ENCODE measurements at regions not wholly inside any gene's neighbourhood (a gene's known extent, or its start where the extent isn't known, plus 50 kb on each side); places are given as distances from the start of the nearest gene placed in this dataset.
"Not testable (repeated sequence)": the region's sequence is repeated elsewhere in the genome, so short reads cannot be mapped to it uniquely, and the experiment has no call there.

GRCh38 chr14:106393742-106394141, 867.4 kb downstream of the TMEM121 start:
- DNase-seq: no peak

GRCh38 chr14:106395456-106396050, 869.2 kb downstream of the TMEM121 start:
- DNase-seq: no peak

GRCh38 chr14:106396999-106397398, 870.6 kb downstream of the TMEM121 start:
- no peak for DNase-seq

GRCh38 chr14:106398931-106399331, 872.5 kb downstream of the TMEM121 start:
- not testable (repeated sequence) for DNase-seq

GRCh38 chr14:106401316-106401715, 874.9 kb downstream of the TMEM121 start:
- DNase-seq: not testable (repeated sequence)

- DNase-seq: not testable (repeated sequence)
Measured at GRCh38 chr14:106410229-106410628, 883.8 kb downstream of the TMEM121 start.

GRCh38 chr14:106414464-106414863, 888.1 kb downstream of the TMEM121 start:
- no peak for DNase-seq

GRCh38 chr14:106417224-106418049, 891.1 kb downstream of the TMEM121 start:
- no peak for DNase-seq

- no peak for DNase-seq
Measured at GRCh38 chr14:106419376-106419965, 893.1 kb downstream of the TMEM121 start.

GRCh38 chr14:106421431-106422033, 895.1 kb downstream of the TMEM121 start:
- DNase-seq: not testable (repeated sequence)

GRCh38 chr14:106422066-106422465, 895.7 kb downstream of the TMEM121 start:
- no peak for DNase-seq

- DNase-seq: not testable (repeated sequence)
Measured at GRCh38 chr14:106425150-106425549, 898.8 kb downstream of the TMEM121 start.

GRCh38 chr14:106436310-106436905, 910.0 kb downstream of the TMEM121 start:
- DNase-seq: no peak

GRCh38 chr14:106442857-106443256, 916.5 kb downstream of the TMEM121 start:
- DNase-seq: no peak

GRCh38 chr14:106455026-106455425, 928.6 kb downstream of the TMEM121 start:
- no peak for DNase-seq

- no peak for DNase-seq
Measured at GRCh38 chr14:106459971-106460730, 933.8 kb downstream of the TMEM121 start.

- DNase-seq: no peak
Measured at GRCh38 chr14:106460916-106461315, 934.5 kb downstream of the TMEM121 start.

GRCh38 chr14:106466483-106466882, 940.1 kb downstream of the TMEM121 start:
- not testable (repeated sequence) for DNase-seq

GRCh38 chr14:106468869-106469268, 942.5 kb downstream of the TMEM121 start:
- DNase-seq: not testable (repeated sequence)

- not testable (repeated sequence) for DNase-seq
Measured at GRCh38 chr14:106470028-106470427, 943.6 kb downstream of the TMEM121 start.

- not testable (repeated sequence) for DNase-seq
Measured at GRCh38 chr14:106474261-106475028, 948.1 kb downstream of the TMEM121 start.

Measured in GF-D8 (cell line).